ENCODE measurements at regions not wholly inside any gene's neighbourhood (a gene's known extent, or its start where the extent isn't known, plus 50 kb on each side); places are given as distances from the start of the nearest gene placed in this dataset.

DNA sequence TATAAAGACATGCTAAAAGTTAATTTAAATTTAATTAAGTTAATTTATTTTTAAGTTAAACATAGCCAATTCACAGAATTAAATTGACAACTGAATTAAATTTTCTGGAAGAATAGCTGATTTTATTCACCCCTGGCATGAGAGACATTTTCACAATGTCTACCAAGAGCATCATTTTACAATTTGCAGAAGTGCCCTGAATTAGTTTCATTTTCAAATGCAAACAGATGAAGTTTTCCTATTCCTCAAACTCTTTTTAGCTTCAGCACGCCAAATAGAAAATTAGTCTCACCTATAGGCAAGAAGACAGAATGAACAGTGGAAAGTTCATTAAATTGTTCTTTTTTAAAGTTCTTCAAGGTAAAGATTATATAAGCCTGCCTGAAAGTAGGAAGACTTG, 259.3 kb downstream of the ZBBX start:
- no peaks in the 10 kb centered on the region for H4K20me1 ChIP-seq (ENCODE audit: control insufficient read depth, insufficient read depth, low read length, poor library complexity, severe bottlenecking)
- POLR2A ChIA-PET = no interaction called here
- H3K4me1 ChIP-seq (ENCODE audit: control insufficient read depth in 2 of 2, insufficient read depth in 2 of 2, low read length in 2 of 2) = no peaks in the 10 kb centered on the region
- TF ChIP-seq, protein P1, sequence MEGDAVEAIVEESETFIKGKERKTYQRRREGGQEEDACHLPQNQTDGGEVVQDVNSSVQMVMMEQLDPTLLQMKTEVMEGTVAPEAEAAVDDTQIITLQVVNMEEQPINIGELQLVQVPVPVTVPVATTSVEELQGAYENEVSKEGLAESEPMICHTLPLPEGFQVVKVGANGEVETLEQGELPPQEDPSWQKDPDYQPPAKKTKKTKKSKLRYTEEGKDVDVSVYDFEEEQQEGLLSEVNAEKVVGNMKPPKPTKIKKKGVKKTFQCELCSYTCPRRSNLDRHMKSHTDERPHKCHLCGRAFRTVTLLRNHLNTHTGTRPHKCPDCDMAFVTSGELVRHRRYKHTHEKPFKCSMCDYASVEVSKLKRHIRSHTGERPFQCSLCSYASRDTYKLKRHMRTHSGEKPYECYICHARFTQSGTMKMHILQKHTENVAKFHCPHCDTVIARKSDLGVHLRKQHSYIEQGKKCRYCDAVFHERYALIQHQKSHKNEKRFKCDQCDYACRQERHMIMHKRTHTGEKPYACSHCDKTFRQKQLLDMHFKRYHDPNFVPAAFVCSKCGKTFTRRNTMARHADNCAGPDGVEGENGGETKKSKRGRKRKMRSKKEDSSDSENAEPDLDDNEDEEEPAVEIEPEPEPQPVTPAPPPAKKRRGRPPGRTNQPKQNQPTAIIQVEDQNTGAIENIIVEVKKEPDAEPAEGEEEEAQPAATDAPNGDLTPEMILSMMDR (IDR thresholded peaks at IDR 0.05) = no peak
- TF ChIP-seq EZH2 (IDR thresholded peaks at IDR 0.05; ENCODE audit: borderline replicate concordance, insufficient read depth, low read depth, low read length, poor library complexity, severe bottlenecking) = no peak
- Mint-ChIP-seq H3K4me3 (no peak overlapping the region), H3K4me1 (no peaks in the 10 kb centered on the region), H3K27ac (no peak overlapping the region), H3K27me3 (no peaks in the 10 kb centered on the region), H3K9me3 (ENCODE audit: insufficient read depth) (no peaks in the 10 kb centered on the region)
- H3K9ac ChIP-seq (ENCODE audit: low read length) = no peak overlapping the region
- no peak overlapping the region for H3K4me3 ChIP-seq (ENCODE audit: control extremely low read depth in 1 of 5, extremely low read depth in 1 of 5, insufficient read depth in 1 of 5, low read depth in 2 of 5, low read length in 4 of 5)
- intact Hi-C loops (cut with micrococcal nuclease) = no loop called here
- no CpG with 5 or more reads among the region's 1 CpG for WGBS (ENCODE audit: insufficient coverage)
- H3K27me3 ChIP-seq (replicated peaks in 1 of 4; ENCODE audit: control extremely low read depth in 1 of 4, control insufficient read depth in 3 of 4, insufficient read depth in 4 of 4, low read length in 3 of 4) = no peaks in the 10 kb centered on the region
- no peak for DNase-seq
- H3K27ac ChIP-seq (ENCODE audit: low read length in 2 of 2) = no peak overlapping the region
- CTCF ChIA-PET = no interaction called here
- no peak for ATAC-seq (ENCODE audit: low read depth)
- no peak overlapping the region for H3K4me2 ChIP-seq (replicated peaks; ENCODE audit: low read depth, low read length, poor library complexity, severe bottlenecking)
- H3K79me2 ChIP-seq (ENCODE audit: control insufficient read depth, insufficient read depth, low read length) = no peaks in the 10 kb centered on the region
- no peaks in the 10 kb centered on the region for H3K36me3 ChIP-seq (replicated peaks in 1 of 2; ENCODE audit: control extremely low read depth in 1 of 2, control insufficient read depth in 1 of 2, extremely low read depth in 1 of 2, insufficient read depth in 2 of 2, low read length in 1 of 2)
- H2AFZ ChIP-seq (ENCODE audit: insufficient read depth, low read depth, low read length, poor library complexity, severe bottlenecking) = no peak overlapping the region
- H3K9me3 ChIP-seq (ENCODE audit: control extremely low read depth in 1 of 3, control insufficient read depth in 2 of 3, insufficient read depth in 1 of 3, low read length in 2 of 3) = peaks cover 0 to 8% (median 1%) of the 10 kb centered on the region in 3 donors

DNA sequence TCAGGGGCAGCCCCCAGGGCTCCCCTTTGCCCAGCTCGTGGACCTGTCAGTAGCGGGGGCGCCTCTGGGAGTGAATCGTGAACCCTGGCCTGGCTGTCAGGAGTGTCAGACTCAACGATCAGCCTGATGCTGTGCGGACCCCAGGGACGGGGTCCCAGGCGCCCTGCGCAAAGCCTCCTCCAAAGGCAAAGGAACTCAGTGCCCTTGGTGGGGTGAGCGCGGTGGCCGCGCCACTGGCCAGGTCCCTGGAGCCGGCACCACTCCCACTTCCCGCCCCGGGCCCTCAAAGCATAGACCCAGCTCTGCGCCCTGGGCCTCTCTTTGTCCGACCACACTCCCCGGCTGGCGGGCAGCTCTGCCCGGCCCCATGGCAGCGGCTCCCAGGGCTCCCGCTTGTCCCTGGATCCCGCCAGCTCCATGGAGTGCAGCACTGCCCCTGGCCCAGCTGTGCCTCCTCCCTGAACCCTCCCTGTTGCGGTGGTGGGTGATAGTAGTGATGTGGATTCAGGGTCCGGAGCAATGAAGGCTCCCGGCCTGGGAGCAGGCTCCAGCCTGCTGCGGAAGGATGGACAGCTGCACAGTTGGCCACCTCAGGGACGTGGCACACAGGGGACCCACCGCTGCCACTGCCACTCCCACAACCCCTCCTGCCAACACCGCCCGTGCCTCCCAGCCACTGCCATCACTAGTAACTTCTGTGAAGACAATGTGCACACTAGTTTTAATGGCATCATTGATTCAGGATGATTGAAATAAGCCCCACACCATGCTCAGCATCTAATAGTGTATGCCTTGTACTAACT, 263.8 kb downstream of the ZBBX start:
- TF ChIP-seq, protein P1 (IDR thresholded peaks at IDR 0.05) = no peak
- no peak for TF ChIP-seq EZH2 (IDR thresholded peaks at IDR 0.05; ENCODE audit: borderline replicate concordance, insufficient read depth, low read depth, low read length, poor library complexity, severe bottlenecking)
- DNase-seq = no peak
- WGBS (ENCODE audit: insufficient coverage) = 97% methylated on average over 26 of the region's 32 CpGs
- no peak overlapping the region for H3K27ac Mint-ChIP-seq
- Histone ChIP-seq H3K27me3 (replicated peaks in 1 of 4; ENCODE audit: control extremely low read depth in 1 of 4, control insufficient read depth in 3 of 4, insufficient read depth in 4 of 4, low read length in 3 of 4) (no peaks in the 10 kb centered on the region), H3K36me3 (replicated peaks in 1 of 2; ENCODE audit: control extremely low read depth in 1 of 2, control insufficient read depth in 1 of 2, extremely low read depth in 1 of 2, insufficient read depth in 2 of 2, low read length in 1 of 2) (no peaks in the 10 kb centered on the region), H3K27ac (ENCODE audit: low read length in 2 of 2) (no peak overlapping the region), H3K79me2 (ENCODE audit: control insufficient read depth, insufficient read depth, low read length) (no peaks in the 10 kb centered on the region), H3K4me2 (replicated peaks; ENCODE audit: low read depth, low read length, poor library complexity, severe bottlenecking) (no peak overlapping the region), H3K4me3 (ENCODE audit: control extremely low read depth in 1 of 5, extremely low read depth in 1 of 5, insufficient read depth in 1 of 5, low read depth in 2 of 5, low read length in 4 of 5) (no peak overlapping the region), H2AFZ (ENCODE audit: insufficient read depth, low read depth, low read length, poor library complexity, severe bottlenecking) (no peak overlapping the region), H3K9me3 (ENCODE audit: control extremely low read depth in 1 of 3, control insufficient read depth in 2 of 3, insufficient read depth in 1 of 3, low read length in 2 of 3) (peaks cover 0 to 19% (median 0%) of the 10 kb centered on the region in 3 donors), H3K9ac (ENCODE audit: low read length) (no peak overlapping the region), H3K4me1 (ENCODE audit: control insufficient read depth in 2 of 2, insufficient read depth in 2 of 2, low read length in 2 of 2) (no peaks in the 10 kb centered on the region), H4K20me1 (ENCODE audit: control insufficient read depth, insufficient read depth, low read length, poor library complexity, severe bottlenecking) (no peaks in the 10 kb centered on the region)
- no peak for ATAC-seq (ENCODE audit: low read depth)
- H3K4me3 Mint-ChIP-seq = no peak overlapping the region
- no peaks in the 10 kb centered on the region for H3K27me3 Mint-ChIP-seq
- H3K9me3 Mint-ChIP-seq (ENCODE audit: insufficient read depth) = no peaks in the 10 kb centered on the region
- ChIA-PET POLR2A (no interaction called here), CTCF (no interaction called here)
- intact Hi-C loops (cut with micrococcal nuclease) = no loop called here
- H3K4me1 Mint-ChIP-seq = no peaks in the 10 kb centered on the region
